IMR-90 (cell line): ENCODE measurements at regions not wholly inside any gene's neighbourhood (a gene's known extent, or its start where the extent isn't known, plus 50 kb on each side); places are given as distances from the start of the nearest gene placed in this dataset.

Experiments
- ATAC-seq: fragments of 200-7000 bp; cut with Tn5 transposase; 2 replicates; pipeline ENCODE4 v1.9.1; 2020; ENCODE audit warnings: low read depth, mild to moderate bottlenecking, moderate library complexity
- BruUV-seq: library from RNA; stranded (reverse); fragments of 400-500 nt; replicated peaks from 2 replicates; lab custom pipeline; 2021; lab: Mats Ljungman, UMichigan
- CTCF ChIA-PET: fragments of 300-600 bp; formaldehyde crosslinking; extraction: SDS; loops from one replicate; lab custom pipeline; 2021; ENCODE audit warnings: antibody characterized with exemption; lab: Yijun Ruan, JAX
- POLR2A ChIA-PET: fragments of 300-600 bp; sonication (Branson Sonifier 250); formaldehyde crosslinking; loops from one replicate; lab custom pipeline; 2022; ENCODE audit warnings: antibody characterized with exemption; ENCODE audit not compliant: unreplicated experiment; lab: Charles Lee
- DNase-seq: peaks from one replicate; pipeline ENCODE4 v3.0.0; 2013
- H2AFZ ChIP-seq: replicated peaks from 2 replicates; pipeline ENCODE3; 2013; ENCODE audit warnings: low read length, mild to moderate bottlenecking; ENCODE audit not compliant: poor library complexity
- H2AK5ac ChIP-seq: 2 replicates; pipeline ENCODE4 v1.6.1; 2013; ENCODE audit warnings: low read depth, low read length, inconsistent platforms
- H2AK9ac ChIP-seq: replicated peaks from 2 replicates; pipeline ENCODE3; 2013; ENCODE audit warnings: mild to moderate bottlenecking, low read depth, low read length, moderate library complexity; ENCODE audit not compliant: poor library complexity
- H2BK120ac ChIP-seq: 2 replicates; pipeline ENCODE4 v1.6.1; 2013; ENCODE audit warnings: low read depth, low read length, inconsistent platforms
- H2BK15ac ChIP-seq: 3 replicates; pipeline ENCODE4 v1.6.1; 2013; ENCODE audit warnings: low read depth, low read length, inconsistent platforms
- H2BK20ac ChIP-seq: 2 replicates; pipeline ENCODE4 v1.6.1; 2013; ENCODE audit warnings: low read depth, mild to moderate bottlenecking, inconsistent platforms, low read length, moderate library complexity
- H2BK5ac ChIP-seq: 2 replicates; pipeline ENCODE4 v1.6.1; 2013; ENCODE audit warnings: mild to moderate bottlenecking, low read depth, low read length, inconsistent platforms; ENCODE audit not compliant: poor library complexity, severe bottlenecking
- H3K14ac ChIP-seq: replicated peaks from 2 replicates; pipeline ENCODE4 v1.6.1; 2013; ENCODE audit warnings: low read depth, low read length, inconsistent platforms
- H3K18ac ChIP-seq: 2 replicates; pipeline ENCODE4 v1.6.1; 2013; ENCODE audit warnings: low read depth, low read length, control low read depth
- H3K23ac ChIP-seq: 2 replicates; pipeline ENCODE4 v1.6.1; 2013; ENCODE audit warnings: low read depth, low read length, inconsistent platforms
- H3K27ac ChIP-seq: 2 replicates; pipeline ENCODE4 v1.5.1; 2013; ENCODE audit warnings: mild to moderate bottlenecking, control low read depth, low read length; ENCODE audit not compliant: insufficient read depth
- H3K27me3 ChIP-seq: 2 replicates; pipeline ENCODE4 v1.6.1; 2013; ENCODE audit warnings: low read length; ENCODE audit not compliant: control insufficient read depth, insufficient read depth
- H3K36me3 ChIP-seq: 2 replicates; pipeline ENCODE4 v1.6.1; 2013; ENCODE audit warnings: low read length, mixed read lengths; ENCODE audit not compliant: control insufficient read depth, insufficient read depth
- H3K4ac ChIP-seq: 2 replicates; pipeline ENCODE4 v1.6.1; 2013; ENCODE audit warnings: low read depth, low read length, inconsistent platforms
- H3K4me1 ChIP-seq: 2 replicates; pipeline ENCODE4 v1.6.1; 2013; ENCODE audit warnings: low read length, mixed read lengths; ENCODE audit not compliant: control insufficient read depth, insufficient read depth
- H3K4me2 ChIP-seq: 2 replicates; pipeline ENCODE4 v1.6.1; 2013; ENCODE audit warnings: low read depth, mild to moderate bottlenecking, control low read depth, low read length, moderate library complexity
- H3K4me3 ChIP-seq: 2 replicates; pipeline ENCODE4 v1.5.1; 2013; ENCODE audit warnings: low read depth, mild to moderate bottlenecking, control low read depth, low read length, moderate library complexity; ENCODE audit not compliant: insufficient read depth
- H3K56ac ChIP-seq: 2 replicates; pipeline ENCODE4 v1.6.1; 2013; ENCODE audit warnings: low read length, inconsistent platforms; ENCODE audit not compliant: insufficient read depth; ENCODE audit errors: extremely low read depth
- H3K79me1 ChIP-seq, 2 experiments: 2 replicates each; pipeline ENCODE4 v1.6.1; 2013; ENCODE audit warnings: low read length in 2 of 2, inconsistent platforms in 1 of 2, low read depth in 1 of 2
- H3K9ac ChIP-seq: 2 replicates; pipeline ENCODE4 v1.6.1; 2013; ENCODE audit warnings: low read depth, low read length, control low read depth
- H3K9me1 ChIP-seq: 2 replicates; pipeline ENCODE4 v1.6.1; 2013; ENCODE audit warnings: low read length, inconsistent platforms; ENCODE audit not compliant: insufficient read depth
- H3K9me3 ChIP-seq: 2 replicates; pipeline ENCODE4 v1.6.1; 2013; ENCODE audit warnings: low read length; ENCODE audit not compliant: control insufficient read depth, insufficient read depth
- H4K20me1 ChIP-seq: 2 replicates; pipeline ENCODE4 v1.6.1; 2013; ENCODE audit warnings: low read length, inconsistent platforms; ENCODE audit not compliant: insufficient read depth
- H4K5ac ChIP-seq: 2 replicates; pipeline ENCODE4 v1.6.1; 2013; ENCODE audit warnings: mild to moderate bottlenecking, low read depth, low read length, control low read depth
- H4K8ac ChIP-seq, 2 experiments: 2 replicates each; pipeline ENCODE4 v1.6.1; 2013; ENCODE audit warnings: low read depth in 2 of 2, low read length in 2 of 2, control low read depth in 1 of 2, inconsistent platforms in 1 of 2
- H4K91ac ChIP-seq: 2 replicates; pipeline ENCODE4 v1.6.1; 2013; ENCODE audit warnings: low read depth, low read length, inconsistent platforms; ENCODE audit not compliant: insufficient read depth
- CTCF ChIP-seq: conservative IDR thresholded peaks from 2 replicates; pipeline ENCODE4 v1.5.1; 2012; ENCODE audit warnings: mild to moderate bottlenecking, low read depth, low read length, improper control_type of control experiment
- MAFK ChIP-seq: IDR thresholded peaks from 2 replicates; pipeline ENCODE4 v1.6.1; 2012; ENCODE audit warnings: low read depth, low read length, improper control_type of control experiment
- MAZ ChIP-seq: IDR thresholded peaks from 2 replicates; pipeline ENCODE4 v1.6.1; 2012; ENCODE audit warnings: low read depth, mild to moderate bottlenecking, low read length, improper control_type of control experiment, moderate library complexity, borderline replicate concordance
- NFE2L2 ChIP-seq: fragments of 150-350 bp; IDR thresholded peaks from 2 replicates; pipeline ENCODE4 v1.6.1; 2016; ENCODE audit warnings: low read depth, mild to moderate bottlenecking, low read length
- POLR2A ChIP-seq: IDR thresholded peaks from 2 replicates; pipeline ENCODE4 v1.6.1; 2012; ENCODE audit warnings: mild to moderate bottlenecking, low read depth, low read length
- WGBS, 2 experiments: methylation state at CpG; one replicate each; pipeline versions ENCODE4 v1.1.5 to v1.1.7; 2013; ENCODE audit warnings: missing lambda C conversion rate in 2 of 2; ENCODE audit not compliant: insufficient read length in 1 of 2; ENCODE audit errors: extremely low coverage in 2 of 2; 5-methylcytosine and 5-hydroxymethylcytosine counted together
- dilution Hi-C: fragments of 300-500 bp; cut with HindIII; formaldehyde crosslinking; loops from one replicate; pipeline ENCODE4 v1.14.3; 2018; ENCODE audit warnings: low sequenced_read_pairs; ENCODE audit not compliant: unreplicated experiment
- in situ Hi-C: fragments of 300-500 bp; cut with MboI; formaldehyde crosslinking; loops from 3 replicates; pipeline ENCODE4 v1.14.3; 2019; ENCODE audit warnings: low sequenced_read_pairs, inconsistent platforms, mixed read lengths
- intact Hi-C: fragments of 100-400 bp; cut with micrococcal nuclease; formaldehyde crosslinking; loops from 2 replicates; pipeline ENCODE4 v1.10.0; 2022

GRCh38 chr2:225226441-225226840, 173.1 kb upstream of the NYAP2 start:
- WGBS, 2 experiments = no CpG with 5 or more reads among the region's 4 CpGs
- Histone ChIP-seq H4K5ac (no peak overlapping the region), H2AK5ac (no peak overlapping the region), H3K4me3 (no peak overlapping the region), H4K20me1 (no peaks in the 10 kb centered on the region), H2AK9ac (no peak overlapping the region), H4K8ac (no peak overlapping the region), H3K9me1 (no peaks in the 10 kb centered on the region), H3K14ac (no peak overlapping the region), H3K27ac (no peak overlapping the region), H2BK20ac (no peak overlapping the region), H2BK15ac (no peak overlapping the region), H2AFZ (no peak overlapping the region), H3K9ac (no peak overlapping the region), H3K4ac (no peak overlapping the region), H2BK120ac (no peak overlapping the region), H2BK5ac (no peak overlapping the region), H3K36me3 (no peaks in the 10 kb centered on the region), H3K27me3 (no peaks in the 10 kb centered on the region), H3K56ac (no peak overlapping the region), H3K18ac (no peak overlapping the region), H3K9me3 (no peaks in the 10 kb centered on the region), H3K79me1 (no peaks in the 10 kb centered on the region), H4K91ac (no peak overlapping the region), H3K23ac (no peak overlapping the region), H3K4me1 (no peaks in the 10 kb centered on the region), H3K4me2 (no peak overlapping the region)
- TF ChIP-seq NFE2L2 (peak; percentile 70), CTCF (no peak), MAZ (no peak), MAFK (peak; percentile 55; the same call in 1 of the 2 replicates), POLR2A (no peak)
- ATAC-seq (no peak), DNase-seq (no peak)
- in situ Hi-C loops (no loop called here), intact Hi-C loops (no loop called here), dilution Hi-C loops (no loop called here)
- POLR2A ChIA-PET = no interaction called here
- CTCF ChIA-PET = no interaction called here
- BruUV-seq = no TSS peak
